MM.1S (cell line): ENCODE measurements at regions not wholly inside any gene's neighbourhood (a gene's known extent, or its start where the extent isn't known, plus 50 kb on each side); places are given as distances from the start of the nearest gene placed in this dataset.

Experiments
- DNase-seq: peaks from one replicate; pipeline ENCODE4 v3.0.0-alpha.2; 2015
- H2AFZ ChIP-seq: fragments of 300-600 bp; sonication (generic); 2 replicates; pipeline ENCODE4 v1.6.0; 2016; ENCODE audit warnings: antibody characterized with exemption, low read length
- H3F3A ChIP-seq: fragments of 300-600 bp; sonication (generic); 2 replicates; pipeline ENCODE4 v1.6.1; 2016; ENCODE audit warnings: mild to moderate bottlenecking, antibody characterized with exemption, low read length, moderate library complexity, mixed read lengths; ENCODE audit not compliant: insufficient read depth
- H3K27ac ChIP-seq: fragments of 300-600 bp; sonication (generic); 2 replicates; pipeline ENCODE4 v1.5.1; 2016; ENCODE audit warnings: mild to moderate bottlenecking, low read length
- H3K27me3 ChIP-seq: fragments of 300-600 bp; sonication (generic); replicated peaks from 2 replicates; pipeline ENCODE4 v1.6.0; 2016; ENCODE audit warnings: low read length; ENCODE audit not compliant: insufficient read depth
- H3K36me3 ChIP-seq: fragments of 300-600 bp; sonication (generic); replicated peaks from 2 replicates; pipeline ENCODE4 v1.6.1; 2016; ENCODE audit warnings: mild to moderate bottlenecking, low read length, mixed read lengths; ENCODE audit not compliant: insufficient read depth
- H3K4me1 ChIP-seq: fragments of 300-600 bp; sonication (generic); 2 replicates; pipeline ENCODE4 v1.6.1; 2016; ENCODE audit warnings: low read length, mixed read lengths
- H3K4me2 ChIP-seq: fragments of 300-600 bp; sonication (generic); 2 replicates; pipeline ENCODE4 v1.6.0; 2016; ENCODE audit warnings: low read depth, low read length
- H3K4me3 ChIP-seq: fragments of 300-600 bp; sonication (generic); 2 replicates; pipeline ENCODE4 v1.5.1; 2016; ENCODE audit warnings: low read length, mixed read lengths
- H3K79me2 ChIP-seq: fragments of 300-600 bp; sonication (generic); 2 replicates; pipeline ENCODE4 v1.6.1; 2016; ENCODE audit warnings: mixed run types, low read length, mixed read lengths
- H3K9ac ChIP-seq: fragments of 300-600 bp; sonication (generic); 2 replicates; pipeline ENCODE4 v1.6.1; 2016; ENCODE audit warnings: low read length, mixed read lengths
- H3K9me2 ChIP-seq: fragments of 300-600 bp; sonication (generic); replicated peaks from 2 replicates; pipeline ENCODE4 v1.6.1; 2016; ENCODE audit warnings: mild to moderate bottlenecking, low read length, mixed read lengths; ENCODE audit not compliant: insufficient read depth
- H3K9me3 ChIP-seq: fragments of 300-600 bp; sonication (generic); replicated peaks from 2 replicates; pipeline ENCODE4 v1.6.1; 2016; ENCODE audit warnings: mild to moderate bottlenecking, low read length, mixed read lengths; ENCODE audit not compliant: insufficient read depth
- H4K20me1 ChIP-seq: fragments of 300-600 bp; sonication (generic); 2 replicates; pipeline ENCODE4 v1.6.1; 2016; ENCODE audit warnings: mild to moderate bottlenecking, low read length, moderate library complexity, mixed read lengths; ENCODE audit not compliant: insufficient read depth
- EZH2 ChIP-seq: fragments of 300-600 bp; sonication (generic); optimal IDR thresholded peaks from 2 replicates; pipeline ENCODE3; 2017; ENCODE audit warnings: low read depth, mild to moderate bottlenecking, antibody characterized with exemption, low read length, mixed read lengths
- EZH2phosphoT487 ChIP-seq: fragments of 300-600 bp; sonication (generic); IDR thresholded peaks from 2 replicates; pipeline ENCODE4 v1.6.1; 2018; ENCODE audit warnings: antibody characterized with exemption, low read length
- TF ChIP-seq, protein P1 (sequence below): fragments of 300-600 bp; sonication (generic); IDR thresholded peaks from 2 replicates; pipeline ENCODE4 v1.5.1; 2016; ENCODE audit warnings: antibody characterized with exemption, low read length, mixed read lengths

GRCh38 chrX:56498756-56499155 is 64.7 kb upstream of the UBQLN2 start:
- no peak overlapping the region for H2AFZ ChIP-seq
- H3F3A ChIP-seq: no peaks in the 10 kb centered on the region
- H3K27ac ChIP-seq: no peak overlapping the region
- H3K4me2 ChIP-seq: no peak overlapping the region
- no peak overlapping the region for H3K9ac ChIP-seq
- no peaks in the 10 kb centered on the region for H4K20me1 ChIP-seq
- H3K9me3 ChIP-seq: no peaks in the 10 kb centered on the region
- H3K9me2 ChIP-seq: no peaks in the 10 kb centered on the region
- H3K27me3 ChIP-seq: no peaks in the 10 kb centered on the region
- no peak overlapping the region for H3K4me3 ChIP-seq
- no peaks in the 10 kb centered on the region for H3K36me3 ChIP-seq
- no peaks in the 10 kb centered on the region for H3K4me1 ChIP-seq
- no peak for TF ChIP-seq EZH2
- no peak for TF ChIP-seq EZH2phosphoT487
- TF ChIP-seq, protein P1, sequence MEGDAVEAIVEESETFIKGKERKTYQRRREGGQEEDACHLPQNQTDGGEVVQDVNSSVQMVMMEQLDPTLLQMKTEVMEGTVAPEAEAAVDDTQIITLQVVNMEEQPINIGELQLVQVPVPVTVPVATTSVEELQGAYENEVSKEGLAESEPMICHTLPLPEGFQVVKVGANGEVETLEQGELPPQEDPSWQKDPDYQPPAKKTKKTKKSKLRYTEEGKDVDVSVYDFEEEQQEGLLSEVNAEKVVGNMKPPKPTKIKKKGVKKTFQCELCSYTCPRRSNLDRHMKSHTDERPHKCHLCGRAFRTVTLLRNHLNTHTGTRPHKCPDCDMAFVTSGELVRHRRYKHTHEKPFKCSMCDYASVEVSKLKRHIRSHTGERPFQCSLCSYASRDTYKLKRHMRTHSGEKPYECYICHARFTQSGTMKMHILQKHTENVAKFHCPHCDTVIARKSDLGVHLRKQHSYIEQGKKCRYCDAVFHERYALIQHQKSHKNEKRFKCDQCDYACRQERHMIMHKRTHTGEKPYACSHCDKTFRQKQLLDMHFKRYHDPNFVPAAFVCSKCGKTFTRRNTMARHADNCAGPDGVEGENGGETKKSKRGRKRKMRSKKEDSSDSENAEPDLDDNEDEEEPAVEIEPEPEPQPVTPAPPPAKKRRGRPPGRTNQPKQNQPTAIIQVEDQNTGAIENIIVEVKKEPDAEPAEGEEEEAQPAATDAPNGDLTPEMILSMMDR: no peak
- H3K79me2 ChIP-seq: no peaks in the 10 kb centered on the region
- no peak for DNase-seq

- no peaks in the 10 kb centered on the region for H3K4me1 ChIP-seq
- H3K4me2 ChIP-seq: no peak overlapping the region
- H4K20me1 ChIP-seq: no peaks in the 10 kb centered on the region
- TF ChIP-seq, protein P1: no peak
- no peak for TF ChIP-seq EZH2phosphoT487
- TF ChIP-seq EZH2: no peak
- no peak overlapping the region for H2AFZ ChIP-seq
- DNase-seq: no peak
- no peak overlapping the region for H3K27ac ChIP-seq
- no peaks in the 10 kb centered on the region for H3K9me2 ChIP-seq
- no peak overlapping the region for H3K9ac ChIP-seq
- H3K9me3 ChIP-seq: no peaks in the 10 kb centered on the region
- no peak overlapping the region for H3K4me3 ChIP-seq
- no peaks in the 10 kb centered on the region for H3K27me3 ChIP-seq
- no peaks in the 10 kb centered on the region for H3F3A ChIP-seq
- no peaks in the 10 kb centered on the region for H3K79me2 ChIP-seq
- H3K36me3 ChIP-seq: no peaks in the 10 kb centered on the region
Observed at GRCh38 chrX:56499372-56499771, 64.1 kb upstream of the UBQLN2 start.

DNA sequence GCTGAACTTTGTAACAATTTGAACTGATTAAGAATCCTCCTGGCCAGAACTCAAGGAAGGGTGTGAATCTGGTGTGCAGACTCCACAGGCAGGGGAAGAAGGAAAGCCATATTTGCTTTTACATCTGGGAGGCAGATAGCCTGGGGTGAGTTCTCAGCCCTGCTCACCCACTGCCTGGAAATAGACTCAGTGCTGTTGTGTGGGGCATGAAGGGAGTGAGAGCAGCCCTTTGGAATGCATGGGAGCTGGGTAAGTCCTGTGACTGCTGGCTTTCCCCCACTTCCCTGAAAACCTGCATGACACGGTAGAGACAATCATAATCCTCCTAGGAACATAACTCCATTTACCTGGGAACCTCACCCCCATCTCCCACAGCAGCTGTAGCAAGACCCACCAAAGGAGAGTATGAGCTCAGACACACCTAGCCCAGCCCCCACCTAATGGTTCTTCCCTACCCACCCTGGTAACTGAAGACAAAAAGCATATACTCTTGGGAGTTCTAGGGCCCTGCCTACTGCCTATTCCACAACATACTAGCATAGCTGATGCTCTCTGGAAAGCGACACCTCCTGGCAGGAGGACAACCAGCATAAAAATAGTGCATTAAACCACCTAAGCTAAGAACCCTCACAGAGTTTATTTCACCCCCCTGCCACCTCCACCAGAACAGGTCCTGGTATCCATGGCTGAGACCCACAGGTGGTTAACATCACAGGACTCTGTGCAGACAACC is 59.3 kb upstream of the UBQLN2 start:
- Histone ChIP-seq H3K9me2 (no peaks in the 10 kb centered on the region), H4K20me1 (no peaks in the 10 kb centered on the region), H3K79me2 (no peaks in the 10 kb centered on the region), H3K27ac (no peak overlapping the region), H3F3A (no peaks in the 10 kb centered on the region), H3K4me2 (no peak overlapping the region), H3K9ac (no peak overlapping the region), H3K36me3 (no peaks in the 10 kb centered on the region), H3K4me3 (no peak overlapping the region), H2AFZ (no peak overlapping the region), H3K27me3 (no peaks in the 10 kb centered on the region), H3K4me1 (no peaks in the 10 kb centered on the region), H3K9me3 (no peaks in the 10 kb centered on the region)
- DNase-seq: no peak
- TF ChIP-seq EZH2 (no peak), EZH2phosphoT487 (no peak)
- TF ChIP-seq, protein P1: no peak
